HG02884 (cell line): ENCODE measurements at regions not wholly inside any gene's neighbourhood (a gene's known extent, or its start where the extent isn't known, plus 50 kb on each side); places are given as distances from the start of the nearest gene placed in this dataset.

Experiments
- ATAC-seq: cut with Tn5 transposase; IDR thresholded peaks from one replicate; pipeline ENCODE4 v1.9.1; 2021; ENCODE audit warnings: mild to moderate bottlenecking, moderate library complexity; ENCODE audit not compliant: unreplicated experiment

DNA sequence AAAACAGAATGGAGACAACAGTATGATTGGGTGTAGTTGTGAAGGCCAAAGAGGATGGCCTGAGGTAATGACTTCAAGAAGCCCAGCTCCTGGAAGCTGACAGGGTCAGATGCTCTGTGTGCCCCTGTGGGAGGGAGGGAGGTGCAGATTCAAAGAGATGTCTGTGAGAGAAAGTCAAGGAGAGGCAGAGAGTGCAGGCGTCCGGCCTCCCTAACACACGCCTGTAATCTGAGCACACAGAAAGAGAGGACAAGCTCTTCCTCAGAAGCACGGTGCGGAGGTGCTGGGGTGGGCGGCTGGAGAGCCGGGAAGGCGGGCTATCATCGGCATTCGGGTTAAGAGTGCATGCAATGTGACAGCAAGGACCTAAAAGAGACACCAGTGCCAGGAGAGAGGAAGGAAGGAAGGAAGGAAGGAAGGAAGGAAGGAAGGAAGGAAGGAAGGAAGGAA, 238.2 kb upstream of the HES1 start:
- ATAC-seq: no peak

- no peak for ATAC-seq
These were observed 236.9 kb upstream of the HES1 start for GRCh38 chr3:193899001-193899400.

- no peak for ATAC-seq
These were observed 234.9 kb upstream of the HES1 start for GRCh38 chr3:193901007-193901406.

GRCh38 chr3:193902607-193903511, 233.1 kb upstream of the HES1 start:
- no peak for ATAC-seq

GRCh38 chr3:193903512-193903817, 232.5 kb upstream of the HES1 start:
- ATAC-seq: no peak

- no peak for ATAC-seq
These were observed 232.0 kb upstream of the HES1 start for GRCh38 chr3:193903966-193904365.

DNA sequence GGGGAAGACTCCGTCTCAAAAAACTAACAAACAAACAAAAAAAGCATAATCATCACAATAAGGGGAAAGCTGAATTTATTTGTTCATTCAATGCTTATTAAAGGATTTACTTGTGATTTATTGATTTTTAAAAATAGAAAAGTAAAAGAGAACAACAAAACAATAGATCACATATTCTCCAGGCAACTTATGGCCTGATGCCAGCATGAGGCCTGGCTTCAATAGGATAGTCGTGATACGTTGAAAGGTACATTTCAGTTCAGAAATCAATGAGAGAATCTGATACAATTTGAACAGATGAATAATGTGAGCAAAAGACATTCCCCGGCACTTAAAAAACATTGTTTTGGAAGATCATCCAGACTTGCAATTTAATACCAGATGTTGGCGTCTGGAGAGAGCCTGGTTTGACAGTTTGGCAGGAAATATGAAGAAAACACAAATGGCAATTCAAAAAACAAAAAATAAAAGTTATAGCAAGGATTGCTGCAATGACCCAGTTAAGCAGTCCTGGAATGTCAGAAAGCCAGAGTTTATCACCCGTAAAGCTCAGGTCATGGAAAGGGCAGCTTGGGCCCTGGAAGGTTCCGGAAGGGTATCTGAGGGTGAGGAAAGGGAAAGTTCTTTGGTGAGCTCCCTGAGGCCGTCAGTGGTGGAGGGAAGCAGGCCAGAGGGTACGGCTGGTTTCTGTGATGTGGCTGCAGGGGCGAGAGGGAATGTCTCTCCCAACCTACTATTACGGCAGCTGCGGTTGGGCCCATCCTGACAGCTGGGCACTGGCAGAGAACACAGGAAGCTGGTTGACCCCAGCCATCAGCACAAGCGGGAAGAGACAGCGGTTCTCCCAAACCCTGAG, 230.2 kb upstream of the HES1 start:
- ATAC-seq: no peak

DNA sequence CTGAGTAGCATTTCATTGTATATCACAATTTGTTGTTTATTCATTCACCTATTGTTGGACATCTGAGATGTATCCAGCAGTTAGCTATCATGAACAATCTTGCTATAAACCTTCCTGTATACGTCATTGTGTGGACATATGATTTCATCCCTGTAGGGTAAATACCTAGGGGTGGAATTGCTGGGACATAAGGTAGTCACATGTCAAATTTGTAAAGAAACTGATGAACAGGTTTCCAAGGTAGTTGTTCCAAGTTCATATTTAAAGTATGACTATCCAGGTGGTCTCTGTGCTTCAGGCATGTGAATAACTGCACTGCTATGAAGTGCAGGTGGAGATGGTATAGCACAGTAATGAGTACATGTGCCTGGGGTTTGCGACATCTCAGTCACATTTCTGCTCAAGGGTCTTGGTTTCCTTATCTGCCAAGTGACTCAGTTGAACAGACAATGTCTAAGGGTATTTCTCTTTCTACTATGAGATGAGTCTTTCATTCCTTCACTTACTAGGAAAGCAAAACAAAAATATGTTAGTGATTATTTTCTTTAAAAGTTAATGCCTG, 229.0 kb upstream of the HES1 start:
- ATAC-seq: no peak

- no peak for ATAC-seq
These were observed 227.7 kb upstream of the HES1 start for GRCh38 chr3:193908181-193908744.

GRCh38 chr3:193909387-193909786, 226.6 kb upstream of the HES1 start:
- peak; percentile 63 for ATAC-seq

DNA sequence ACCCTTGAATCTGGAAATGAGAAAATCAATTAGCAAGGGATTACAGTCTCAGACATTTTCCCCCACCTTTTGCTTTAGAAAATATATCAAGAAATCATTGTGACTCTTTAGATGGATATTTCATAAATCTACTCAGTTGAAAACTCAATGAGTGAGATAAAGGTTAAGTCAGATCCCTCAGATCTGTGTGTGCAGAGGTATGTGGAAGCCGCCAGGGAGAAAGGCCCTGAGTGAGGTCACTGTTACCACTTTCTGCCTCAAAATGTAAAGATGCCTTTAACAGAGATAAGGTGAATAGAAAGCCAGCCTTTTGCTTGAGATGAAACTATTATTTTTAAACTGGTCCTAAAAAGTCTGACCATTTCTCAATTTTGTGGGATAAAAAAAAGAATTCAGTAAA, 225.6 kb upstream of the HES1 start:
- no peak for ATAC-seq

- no peak for ATAC-seq
These were observed 224.8 kb upstream of the HES1 start for GRCh38 chr3:193910886-193911738.

- ATAC-seq: no peak
These were observed 224.1 kb upstream of the HES1 start for GRCh38 chr3:193911784-193912340.

DNA sequence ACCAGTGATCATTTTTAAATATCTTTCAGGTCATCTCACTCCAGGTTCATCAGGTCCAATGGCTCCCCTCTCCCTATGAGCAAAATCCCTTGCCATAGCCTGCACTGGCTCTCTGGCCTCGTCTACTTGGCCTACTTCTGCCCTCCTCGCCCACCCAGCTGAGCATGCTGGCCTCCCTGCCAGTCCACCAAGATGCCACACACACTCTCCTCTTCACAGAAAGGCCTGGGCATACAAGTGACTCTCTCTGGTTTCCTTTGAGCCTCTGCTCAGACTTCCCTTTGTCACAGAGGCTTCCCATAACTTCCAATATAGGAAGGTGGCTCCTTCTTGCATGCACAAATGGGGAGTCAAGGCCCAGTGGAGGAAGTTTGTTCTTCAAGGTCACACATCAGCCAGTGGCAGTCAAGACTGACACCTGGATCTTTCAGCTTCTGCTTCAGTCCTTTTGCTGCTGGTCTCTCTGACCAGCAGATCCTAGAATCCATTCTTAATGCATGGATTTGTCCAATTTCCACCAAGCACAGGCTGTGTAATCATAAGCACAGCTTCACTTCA, 223.2 kb upstream of the HES1 start:
- ATAC-seq: no peak

DNA sequence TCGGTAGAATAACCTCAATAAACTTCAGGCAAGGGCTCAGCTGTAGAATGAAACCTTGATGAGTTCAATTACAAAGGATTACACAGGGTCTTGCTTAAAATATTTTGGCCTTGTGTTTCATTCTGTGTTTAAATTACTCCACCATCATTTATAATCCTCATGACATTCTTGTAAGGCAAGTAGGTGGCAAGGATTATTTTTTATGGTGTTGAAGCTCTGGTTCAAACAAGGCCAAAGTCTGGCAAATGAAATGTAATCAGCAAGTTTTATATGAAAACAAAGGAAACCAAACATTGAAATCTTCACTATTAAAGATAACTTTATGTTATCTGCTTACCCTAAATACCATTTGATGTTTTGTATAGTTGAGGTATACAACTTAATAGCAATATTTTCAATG, 221.3 kb upstream of the HES1 start:
- ATAC-seq: no peak

DNA sequence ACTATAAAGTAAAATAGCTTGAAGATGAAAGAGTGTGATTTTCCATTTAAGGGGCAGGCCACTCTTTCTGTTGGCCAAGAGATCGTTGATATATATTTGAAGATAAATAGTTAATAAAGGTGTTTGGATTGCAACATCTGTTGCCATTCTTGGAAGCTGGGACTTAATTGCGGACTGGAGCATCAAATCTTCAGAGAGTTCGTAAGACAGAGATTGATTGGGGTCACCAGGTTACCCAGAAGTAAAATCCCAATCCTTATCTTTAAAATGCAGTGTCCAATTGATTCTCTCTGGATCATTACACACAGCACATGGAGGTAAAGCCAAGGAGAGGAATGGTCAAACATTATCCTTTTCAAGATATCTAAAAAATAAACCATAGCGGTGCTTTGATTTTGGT, 220.8 kb upstream of the HES1 start:
- ATAC-seq: no peak

GRCh38 chr3:193915613-193916012, 220.3 kb upstream of the HES1 start:
- no peak for ATAC-seq

- no peak for ATAC-seq
These were observed 218.8 kb upstream of the HES1 start for GRCh38 chr3:193917158-193917557.

DNA sequence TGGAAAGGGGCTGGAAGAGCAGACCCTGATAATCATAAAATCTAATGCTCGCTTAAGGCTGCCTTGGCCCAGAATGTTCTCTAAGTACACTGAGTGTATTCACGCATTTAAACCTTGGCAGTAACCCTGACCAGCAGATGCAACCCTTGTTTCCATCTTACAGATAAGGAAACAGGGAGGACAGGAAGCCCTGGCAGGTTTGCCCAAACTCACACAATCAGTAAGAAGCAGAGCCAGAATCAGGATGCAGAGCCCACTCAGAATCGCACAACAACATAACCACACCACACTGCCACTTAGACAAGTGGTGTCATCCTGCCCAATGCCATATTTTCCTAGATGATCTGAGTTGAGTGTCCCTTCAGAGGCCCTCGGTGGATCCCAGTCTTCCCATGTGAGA, 214.5 kb upstream of the HES1 start:
- ATAC-seq: no peak
